Uterus (tissue), 3 donors: ENCODE measurements at regions not wholly inside any gene's neighbourhood (a gene's known extent, or its start where the extent isn't known, plus 50 kb on each side); places are given as distances from the start of the nearest gene placed in this dataset. TPM values are rescaled to one million over a fixed set of nuclear protein-coding genes. Genes with fewer than 3 reads are reported as not detected.

Source experiments
- DNase-seq, 2 donors: peaks; one replicate each; pipeline ENCODE4 v3.0.0-alpha.2; 2019 to 2020
- H3K27ac ChIP-seq, 2 donors: fragments of 200-600 bp; sonication (generic); 1 replicate in 1 of 2; 2 replicates in 1 of 2; pipeline ENCODE4 v1.5.1; 2016 to 2018
- H3K27me3 ChIP-seq, 2 donors: fragments of 200-600 bp; sonication (generic); one replicate each; pipeline ENCODE4 v1.5.1; 2018 to 2019; ENCODE audit warnings: control low read depth in 1 of 2
- H3K36me3 ChIP-seq, 2 donors: fragments of 200-600 bp; sonication (generic); one replicate each; pipeline ENCODE4 v1.5.1; 2019; ENCODE audit warnings: control low read depth in 1 of 2
- H3K4me1 ChIP-seq, 2 donors: fragments of 200-600 bp; sonication (generic); one replicate each; pipeline ENCODE4 v1.5.1; 2018 to 2019; ENCODE audit warnings: control low read depth in 1 of 2
- H3K4me3 ChIP-seq, 2 donors: fragments of 200-600 bp; sonication (generic); 1 replicate in 1 of 2; 2 replicates in 1 of 2; pipeline ENCODE4 v1.5.1; 2018 to 2019; ENCODE audit warnings: mild to moderate bottlenecking in 1 of 2
- H3K9me3 ChIP-seq, 2 donors: fragments of 200-600 bp; sonication (generic); one replicate each; pipeline ENCODE4 v1.5.1; 2019; ENCODE audit warnings: control low read depth in 1 of 2
- POLR2A ChIP-seq, 2 donors: fragments of 450-650 bp; IDR thresholded peaks; one replicate each; pipeline ENCODE4 v1.6.1; 2016; ENCODE audit warnings: antibody characterized with exemption in 2 of 2, mild to moderate bottlenecking in 1 of 2, moderate library complexity in 1 of 2
- intact Hi-C: fragments of 100-400 bp; cut with DNase I; formaldehyde crosslinking; loops from one replicate; pipeline ENCODE4 v1.15.1; 2023; ENCODE audit warnings: low total_unique reads
- small RNA-seq: library from RNA; depleted of rRNA; stranded (forward); fragments of <200 nt; gene quantifications from one replicate; pipeline ENCODE3, GENCODE V24; 2016
- TF ChIP-seq, protein P1 (sequence below), 4 experiments: fragments of 200-600 bp in 2 of 4; fragments of 450-650 bp in 2 of 4; sonication (generic) in 2 of 4; IDR thresholded peaks; one replicate each; pipeline ENCODE4 v1.5.1; 2016 to 2019; ENCODE audit warnings: antibody characterized with exemption in 4 of 4, mild to moderate bottlenecking in 2 of 4, moderate library complexity in 1 of 4
- donor health status: DM: yes; HTN: yes; CAD: no.

DNA sequence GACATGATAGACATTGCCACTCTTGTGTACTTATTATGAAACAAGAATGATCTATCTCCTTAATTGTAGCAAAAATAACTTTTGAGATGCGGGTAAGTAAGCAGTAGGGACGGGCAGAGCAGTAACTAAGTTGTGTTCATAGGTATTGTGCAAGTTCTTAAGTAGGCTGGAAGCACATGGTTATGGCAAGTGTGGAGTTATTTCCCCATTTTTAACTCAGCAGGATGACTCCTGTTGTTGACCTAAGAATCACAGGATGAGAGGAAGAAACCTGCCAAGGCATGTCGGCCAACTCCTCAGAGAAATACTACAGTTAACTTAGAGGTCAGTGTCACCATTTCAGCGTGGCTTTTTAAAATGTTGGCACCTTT is 51.1 kb upstream of the FN1 start:
- TF ChIP-seq, protein P1, sequence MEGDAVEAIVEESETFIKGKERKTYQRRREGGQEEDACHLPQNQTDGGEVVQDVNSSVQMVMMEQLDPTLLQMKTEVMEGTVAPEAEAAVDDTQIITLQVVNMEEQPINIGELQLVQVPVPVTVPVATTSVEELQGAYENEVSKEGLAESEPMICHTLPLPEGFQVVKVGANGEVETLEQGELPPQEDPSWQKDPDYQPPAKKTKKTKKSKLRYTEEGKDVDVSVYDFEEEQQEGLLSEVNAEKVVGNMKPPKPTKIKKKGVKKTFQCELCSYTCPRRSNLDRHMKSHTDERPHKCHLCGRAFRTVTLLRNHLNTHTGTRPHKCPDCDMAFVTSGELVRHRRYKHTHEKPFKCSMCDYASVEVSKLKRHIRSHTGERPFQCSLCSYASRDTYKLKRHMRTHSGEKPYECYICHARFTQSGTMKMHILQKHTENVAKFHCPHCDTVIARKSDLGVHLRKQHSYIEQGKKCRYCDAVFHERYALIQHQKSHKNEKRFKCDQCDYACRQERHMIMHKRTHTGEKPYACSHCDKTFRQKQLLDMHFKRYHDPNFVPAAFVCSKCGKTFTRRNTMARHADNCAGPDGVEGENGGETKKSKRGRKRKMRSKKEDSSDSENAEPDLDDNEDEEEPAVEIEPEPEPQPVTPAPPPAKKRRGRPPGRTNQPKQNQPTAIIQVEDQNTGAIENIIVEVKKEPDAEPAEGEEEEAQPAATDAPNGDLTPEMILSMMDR (IDR thresholded peaks at IDR 0.05): no peak
- no peak for TF ChIP-seq POLR2A (IDR thresholded peaks at IDR 0.05)
- H3K27ac ChIP-seq: no peak overlapping the region

DNA sequence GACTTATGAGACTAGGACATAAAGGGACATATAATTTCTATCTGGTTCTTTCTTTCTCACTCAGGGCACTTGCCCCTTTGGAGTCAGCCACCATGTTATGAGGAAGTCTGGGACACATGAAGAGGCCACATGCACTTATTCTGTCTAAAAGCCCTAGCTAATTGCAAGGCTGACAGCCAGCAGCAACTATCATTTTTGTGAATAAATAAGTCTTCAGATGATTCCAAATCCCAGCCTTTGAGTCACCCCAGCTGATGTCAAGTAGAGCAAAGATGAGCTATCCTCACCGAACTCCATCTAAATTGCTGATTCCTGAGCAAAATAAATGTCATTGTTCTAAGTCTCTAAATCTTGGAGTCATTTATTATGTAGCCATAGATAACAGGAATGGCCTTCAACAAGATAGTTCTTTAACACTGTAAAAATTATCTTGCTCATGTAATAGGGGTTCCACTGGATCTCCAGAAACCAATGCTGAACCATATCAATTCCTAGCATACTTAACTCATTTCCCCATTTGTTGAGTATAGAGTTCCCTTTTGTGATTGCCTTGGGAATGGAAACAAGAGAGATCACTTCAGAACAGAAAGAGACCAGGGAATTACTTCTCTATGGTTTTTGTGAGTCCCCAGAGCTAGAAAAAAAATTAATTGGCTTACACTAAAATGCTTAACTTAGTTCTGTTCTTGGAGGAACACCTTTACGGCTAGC is 50.6 kb upstream of the FN1 start:
- intact Hi-C loops: no loop called here
- Histone ChIP-seq H3K4me1 (no peaks in the 10 kb centered on the region), H3K27ac (no peak overlapping the region), H3K9me3 (no peaks in the 10 kb centered on the region), H3K4me3 (no peak overlapping the region), H3K27me3 (no peaks in the 10 kb centered on the region), H3K36me3 (no peaks in the 10 kb centered on the region)
- no peak for DNase-seq
- TF ChIP-seq, protein P1 (IDR thresholded peaks at IDR 0.05): no peak
- TF ChIP-seq POLR2A (IDR thresholded peaks at IDR 0.05): no peak

More for the DNA sequence above, 51.1 kb upstream of the FN1 start:
- Histone ChIP-seq H3K4me1 (no peaks in the 10 kb centered on the region), H3K4me3 (no peak overlapping the region), H3K9me3 (no peaks in the 10 kb centered on the region), H3K36me3 (no peaks in the 10 kb centered on the region), H3K27me3 (no peaks in the 10 kb centered on the region)
- DNase-seq: no peak
- intact Hi-C loops: no loop called here

Small RNAs in the stretch of these regions (small RNA-seq; reads per million reads assigned to genes)
- gene AC093850.1: not detected
